ENCODE measurements at regions not wholly inside any gene's neighbourhood (a gene's known extent, or its start where the extent isn't known, plus 50 kb on each side); places are given as distances from the start of the nearest gene placed in this dataset.

GRCh38 chr9:21565155-21565554 lies 83.0 kb upstream of the IFNE start:
- CTCF ChIA-PET, result no interaction called here
- H3K36me3 Mint-ChIP-seq, result peaks cover 0 to 2% (median 0%) of the 10 kb centered on the region in 3 donors
- no peak overlapping the region for H3K4me3 Mint-ChIP-seq
- no peaks in the 10 kb centered on the region for H3K9me3 Mint-ChIP-seq
- Histone ChIP-seq H3K36me3 (ENCODE audit: insufficient read depth, low read length) (no peaks in the 10 kb centered on the region), H3K27me3 (ENCODE audit: insufficient read depth, low read length, poor library complexity, severe bottlenecking) (peaks cover 6% of the 10 kb centered on the region), H3K4me1 (ENCODE audit: insufficient read depth, low read length) (peaks cover 13% of the 10 kb centered on the region), H3K27ac (ENCODE audit: low read depth, low read length) (no peak overlapping the region), H3K9me3 (ENCODE audit: low read length) (no peaks in the 10 kb centered on the region), H3K4me3 (ENCODE audit: low read length) (no peak overlapping the region)
- H3K27ac Mint-ChIP-seq, result no peak overlapping the region
- peaks cover 15 to 24% of the 10 kb centered on the region in 2 donors for H3K27me3 Mint-ChIP-seq
- H3K4me1 Mint-ChIP-seq, result peaks cover 6 to 20% (median 9%) of the 10 kb centered on the region in 3 donors
- no peak for DNase-seq
- POLR2A ChIA-PET, result no interaction called here

- H3K27ac ChIP-seq (ENCODE audit: low read depth, low read length), result no peak overlapping the region
- peaks cover 6 to 15% (median 7%) of the 10 kb centered on the region in 3 donors for H3K4me1 Mint-ChIP-seq
- H3K36me3 Mint-ChIP-seq, result no peaks in the 10 kb centered on the region
- ChIA-PET CTCF (interaction anchor here (0.7 kb wide), 1 partner anchor 8 kb away, joined by 3 read pairs; no protein-coding TSS in a partner anchor), POLR2A (no interaction called here)
- no peak overlapping the region for H3K27ac Mint-ChIP-seq
- no peaks in the 10 kb centered on the region for H3K36me3 ChIP-seq (ENCODE audit: insufficient read depth, low read length)
- no peaks in the 10 kb centered on the region for H3K9me3 Mint-ChIP-seq
- DNase-seq, result no peak
- peaks cover 11 to 26% of the 10 kb centered on the region in 2 donors for H3K27me3 Mint-ChIP-seq
- H3K4me3 ChIP-seq (ENCODE audit: low read length), result no peak overlapping the region
- H3K4me3 Mint-ChIP-seq, result no peak overlapping the region
- peaks cover 12% of the 10 kb centered on the region for H3K4me1 ChIP-seq (ENCODE audit: insufficient read depth, low read length)
- H3K9me3 ChIP-seq (ENCODE audit: low read length), result no peaks in the 10 kb centered on the region
- no peaks in the 10 kb centered on the region for H3K27me3 ChIP-seq (ENCODE audit: insufficient read depth, low read length, poor library complexity, severe bottlenecking)
These were observed 85.8 kb upstream of the IFNE start for GRCh38 chr9:21567926-21568325.

GRCh38 chr9:21568484-21568883 lies 86.4 kb upstream of the IFNE start:
- Histone ChIP-seq H3K27ac (ENCODE audit: low read depth, low read length) (no peak overlapping the region), H3K9me3 (ENCODE audit: low read length) (no peaks in the 10 kb centered on the region), H3K27me3 (ENCODE audit: insufficient read depth, low read length, poor library complexity, severe bottlenecking) (no peaks in the 10 kb centered on the region), H3K4me1 (ENCODE audit: insufficient read depth, low read length) (peaks cover 12% of the 10 kb centered on the region), H3K4me3 (ENCODE audit: low read length) (no peak overlapping the region), H3K36me3 (ENCODE audit: insufficient read depth, low read length) (no peaks in the 10 kb centered on the region)
- no peaks in the 10 kb centered on the region for H3K9me3 Mint-ChIP-seq
- H3K36me3 Mint-ChIP-seq, result no peaks in the 10 kb centered on the region
- H3K27ac Mint-ChIP-seq, result peak overlapping the region in 1 of 8 donors; percentile 47
- ChIA-PET CTCF (interaction anchor here (0.7 to 1.8 kb wide), 2 partner anchors 9 kb away, joined by 3 to 8 read pairs; no protein-coding TSS in a partner anchor), POLR2A (no interaction called here)
- H3K4me1 Mint-ChIP-seq, result peaks cover 6 to 15% (median 7%) of the 10 kb centered on the region in 3 donors
- no peak overlapping the region for H3K4me3 Mint-ChIP-seq
- H3K27me3 Mint-ChIP-seq, result peaks cover 11 to 28% of the 10 kb centered on the region in 2 donors
- DNase-seq, result no peak

- H3K4me3 Mint-ChIP-seq, result no peak overlapping the region
- H3K27me3 ChIP-seq (ENCODE audit: insufficient read depth, low read length, poor library complexity, severe bottlenecking), result no peaks in the 10 kb centered on the region
- H3K4me1 ChIP-seq (ENCODE audit: insufficient read depth, low read length), result peaks cover under 1% of the 10 kb centered on the region
- no peak overlapping the region for H3K27ac ChIP-seq (ENCODE audit: low read depth, low read length)
- ChIA-PET POLR2A (no interaction called here), CTCF (interaction anchor here (1.8 kb wide), 1 partner anchor 10 kb away, joined by 8 read pairs; no protein-coding TSS in a partner anchor)
- no peaks in the 10 kb centered on the region for H3K36me3 Mint-ChIP-seq
- H3K9me3 ChIP-seq (ENCODE audit: low read length), result no peaks in the 10 kb centered on the region
- H3K27ac Mint-ChIP-seq, result no peak overlapping the region
- no peaks in the 10 kb centered on the region for H3K36me3 ChIP-seq (ENCODE audit: insufficient read depth, low read length)
- H3K4me3 ChIP-seq (ENCODE audit: low read length), result no peak overlapping the region
- peaks cover 8 to 22% of the 10 kb centered on the region in 2 donors for H3K27me3 Mint-ChIP-seq
- no peaks in the 10 kb centered on the region for H3K9me3 Mint-ChIP-seq
- DNase-seq, result no peak
- peaks cover 0 to 3% (median 0%) of the 10 kb centered on the region in 3 donors for H3K4me1 Mint-ChIP-seq
These were observed 87.6 kb upstream of the IFNE start for GRCh38 chr9:21569721-21570120.

- H3K4me1 Mint-ChIP-seq, result peaks cover 0 to under 1% (median 0%) of the 10 kb centered on the region in 3 donors
- no peaks in the 10 kb centered on the region for H3K4me1 ChIP-seq (ENCODE audit: insufficient read depth, low read length)
- H3K4me3 ChIP-seq (ENCODE audit: low read length), result no peak overlapping the region
- ChIA-PET POLR2A (no interaction called here), CTCF (interaction anchor here (0.9 to 1.8 kb wide), 2 partner anchors 12 to 106 kb away, joined by 3 to 8 read pairs; no protein-coding TSS in a partner anchor)
- peaks cover 11 to 18% of the 10 kb centered on the region in 2 donors for H3K27me3 Mint-ChIP-seq
- H3K4me3 Mint-ChIP-seq, result no peak overlapping the region
- no peak overlapping the region for H3K27ac Mint-ChIP-seq
- H3K9me3 Mint-ChIP-seq, result no peaks in the 10 kb centered on the region
- no peak overlapping the region for H3K27ac ChIP-seq (ENCODE audit: low read depth, low read length)
- H3K36me3 Mint-ChIP-seq, result no peaks in the 10 kb centered on the region
- no peaks in the 10 kb centered on the region for H3K27me3 ChIP-seq (ENCODE audit: insufficient read depth, low read length, poor library complexity, severe bottlenecking)
- H3K9me3 ChIP-seq (ENCODE audit: low read length), result no peaks in the 10 kb centered on the region
- no peak for DNase-seq
- no peaks in the 10 kb centered on the region for H3K36me3 ChIP-seq (ENCODE audit: insufficient read depth, low read length)
These were observed 88.6 kb upstream of the IFNE start for GRCh38 chr9:21570643-21571275.

GRCh38 chr9:21574261-21574660 lies 92.1 kb upstream of the IFNE start:
- H3K27me3 Mint-ChIP-seq, result peaks cover 3 to 14% of the 10 kb centered on the region in 2 donors
- no peak for DNase-seq
- POLR2A ChIA-PET, result no interaction called here
- peaks cover 29 to 34% (median 31%) of the 10 kb centered on the region in 3 donors for H3K4me1 Mint-ChIP-seq
- no peak overlapping the region for H3K27ac Mint-ChIP-seq
- Histone ChIP-seq H3K4me3 (ENCODE audit: low read length) (no peak overlapping the region), H3K9me3 (ENCODE audit: low read length) (no peaks in the 10 kb centered on the region), H3K36me3 (ENCODE audit: insufficient read depth, low read length) (no peaks in the 10 kb centered on the region), H3K27ac (ENCODE audit: low read depth, low read length) (no peak overlapping the region), H3K27me3 (ENCODE audit: insufficient read depth, low read length, poor library complexity, severe bottlenecking) (no peaks in the 10 kb centered on the region), H3K4me1 (ENCODE audit: insufficient read depth, low read length) (peaks cover 33% of the 10 kb centered on the region)
- H3K9me3 Mint-ChIP-seq, result no peaks in the 10 kb centered on the region
- H3K4me3 Mint-ChIP-seq, result no peak overlapping the region
- H3K36me3 Mint-ChIP-seq, result no peaks in the 10 kb centered on the region
- CTCF ChIA-PET, result no interaction called here

GRCh38 chr9:21576331-21577189 lies 94.4 kb upstream of the IFNE start:
- peaks cover 3 to 8% of the 10 kb centered on the region in 2 donors for H3K27me3 Mint-ChIP-seq
- DNase-seq, result peak in 2 of 5 donors; percentile 44 to 79
- H3K4me3 ChIP-seq (ENCODE audit: low read length), result no peak overlapping the region
- H3K9me3 ChIP-seq (ENCODE audit: low read length), result no peaks in the 10 kb centered on the region
- ChIA-PET CTCF (interaction anchor here (1.2 kb wide), 1 partner anchor 17 kb away, joined by 3 read pairs; no protein-coding TSS in a partner anchor), POLR2A (interaction anchor here (2.2 kb wide), 1 partner anchor 18 kb away, joined by 7 read pairs; no protein-coding TSS in a partner anchor)
- H3K27me3 ChIP-seq (ENCODE audit: insufficient read depth, low read length, poor library complexity, severe bottlenecking), result no peaks in the 10 kb centered on the region
- no peaks in the 10 kb centered on the region for H3K36me3 ChIP-seq (ENCODE audit: insufficient read depth, low read length)
- H3K4me3 Mint-ChIP-seq, result peak overlapping the region in 6 of 7 donors; percentile 3 to 57 (median 38)
- H3K27ac Mint-ChIP-seq, result peak overlapping the region; percentile 30 to 81 (median 67)
- peaks cover 42% of the 10 kb centered on the region for H3K4me1 ChIP-seq (ENCODE audit: insufficient read depth, low read length)
- H3K9me3 Mint-ChIP-seq, result no peaks in the 10 kb centered on the region
- H3K36me3 Mint-ChIP-seq, result no peaks in the 10 kb centered on the region
- H3K27ac ChIP-seq (ENCODE audit: low read depth, low read length), result no peak overlapping the region
- peaks cover 38 to 49% (median 38%) of the 10 kb centered on the region in 3 donors for H3K4me1 Mint-ChIP-seq

Data from CD8-positive, alpha-beta memory T cell (primary cell).